Esophagus muscularis mucosa (tissue), 3 donors: ENCODE measurements at regions not wholly inside any gene's neighbourhood (a gene's known extent, or its start where the extent isn't known, plus 50 kb on each side); places are given as distances from the start of the nearest gene placed in this dataset.

Experiments
- EP300 ChIP-seq: sonication (generic); formaldehyde crosslinking; IDR thresholded peaks from one replicate; pipeline ENCODE4 v1.6.1; 2017; ENCODE audit warnings: antibody characterized with exemption
- TF ChIP-seq, protein P1 (sequence below), 3 experiments: fragments of 200-600 bp in 2 of 3; fragments of 450-650 bp in 1 of 3; sonication (generic) in 2 of 3; IDR thresholded peaks; one replicate each; pipeline ENCODE4 v1.5.1; 2017 to 2019; ENCODE audit warnings: antibody characterized with exemption in 3 of 3, mild to moderate bottlenecking in 2 of 3, moderate library complexity in 1 of 3

- TF ChIP-seq EP300: no peak
- TF ChIP-seq, protein P1, sequence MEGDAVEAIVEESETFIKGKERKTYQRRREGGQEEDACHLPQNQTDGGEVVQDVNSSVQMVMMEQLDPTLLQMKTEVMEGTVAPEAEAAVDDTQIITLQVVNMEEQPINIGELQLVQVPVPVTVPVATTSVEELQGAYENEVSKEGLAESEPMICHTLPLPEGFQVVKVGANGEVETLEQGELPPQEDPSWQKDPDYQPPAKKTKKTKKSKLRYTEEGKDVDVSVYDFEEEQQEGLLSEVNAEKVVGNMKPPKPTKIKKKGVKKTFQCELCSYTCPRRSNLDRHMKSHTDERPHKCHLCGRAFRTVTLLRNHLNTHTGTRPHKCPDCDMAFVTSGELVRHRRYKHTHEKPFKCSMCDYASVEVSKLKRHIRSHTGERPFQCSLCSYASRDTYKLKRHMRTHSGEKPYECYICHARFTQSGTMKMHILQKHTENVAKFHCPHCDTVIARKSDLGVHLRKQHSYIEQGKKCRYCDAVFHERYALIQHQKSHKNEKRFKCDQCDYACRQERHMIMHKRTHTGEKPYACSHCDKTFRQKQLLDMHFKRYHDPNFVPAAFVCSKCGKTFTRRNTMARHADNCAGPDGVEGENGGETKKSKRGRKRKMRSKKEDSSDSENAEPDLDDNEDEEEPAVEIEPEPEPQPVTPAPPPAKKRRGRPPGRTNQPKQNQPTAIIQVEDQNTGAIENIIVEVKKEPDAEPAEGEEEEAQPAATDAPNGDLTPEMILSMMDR (IDR thresholded peaks at IDR 0.05): no peak
Observed at GRCh38 chr5:117191251-117191650, 616.6 kb upstream of the SEMA6A start.
